HG02840 (cell line): ENCODE measurements at regions not wholly inside any gene's neighbourhood (a gene's known extent, or its start where the extent isn't known, plus 50 kb on each side); places are given as distances from the start of the nearest gene placed in this dataset.

ENCODE experiments used
- ATAC-seq: cut with Tn5 transposase; IDR thresholded peaks from one replicate; pipeline ENCODE4 v1.9.1; 2021; ENCODE audit warnings: mild to moderate bottlenecking, moderate library complexity, moderate number of reproducible peaks; ENCODE audit not compliant: unreplicated experiment, low FRiP score

GRCh38 chr3:24594161-24594560 lies 99.5 kb upstream of the THRB start:
- no peak for ATAC-seq

GRCh38 chr3:24595796-24596195 lies 101.1 kb upstream of the THRB start:
- ATAC-seq, result no peak

- ATAC-seq, result no peak
These were observed 102.0 kb upstream of the THRB start for GRCh38 chr3:24596626-24597025.

- no peak for ATAC-seq
These were observed 104.2 kb upstream of the THRB start for GRCh38 chr3:24598695-24599470.

- no peak for ATAC-seq
These were observed 106.7 kb upstream of the THRB start for GRCh38 chr3:24601066-24601939.

- no peak for ATAC-seq
These were observed 109.6 kb upstream of the THRB start for GRCh38 chr3:24604215-24604614.

GRCh38 chr3:24605511-24606028 lies 110.9 kb upstream of the THRB start:
- no peak for ATAC-seq

- ATAC-seq, result no peak
These were observed 112.6 kb upstream of the THRB start for GRCh38 chr3:24607281-24607680.

GRCh38 chr3:24608701-24609390 lies 114.2 kb upstream of the THRB start:
- no peak for ATAC-seq

- ATAC-seq, result no peak
These were observed 119.7 kb upstream of the THRB start for GRCh38 chr3:24614359-24614758.

- ATAC-seq, result no peak
These were observed 120.5 kb upstream of the THRB start for GRCh38 chr3:24615177-24615576.

GRCh38 chr3:24616110-24616829 lies 121.6 kb upstream of the THRB start:
- no peak for ATAC-seq

- no peak for ATAC-seq
These were observed 127.5 kb upstream of the THRB start for GRCh38 chr3:24622138-24622537.

GRCh38 chr3:24622696-24623225 lies 128.1 kb upstream of the THRB start:
- ATAC-seq, result no peak

GRCh38 chr3:24623657-24624056 lies 129.0 kb upstream of the THRB start:
- no peak for ATAC-seq

GRCh38 chr3:24624938-24625681 lies 130.5 kb upstream of the THRB start:
- no peak for ATAC-seq

GRCh38 chr3:24628523-24629258 lies 134.0 kb upstream of the THRB start:
- ATAC-seq, result no peak

- no peak for ATAC-seq
These were observed 136.8 kb upstream of the THRB start for GRCh38 chr3:24631481-24631880.

- ATAC-seq, result no peak
These were observed 144.4 kb upstream of the THRB start for GRCh38 chr3:24639061-24639460.
